Skeletal muscle satellite cell (primary cell): ENCODE measurements at regions not wholly inside any gene's neighbourhood (a gene's known extent, or its start where the extent isn't known, plus 50 kb on each side); places are given as distances from the start of the nearest gene placed in this dataset.

Experiments
- H3K27me3 ChIP-seq: 2 replicates; pipeline ENCODE4 v1.7.0; 2013; ENCODE audit warnings: low read length; ENCODE audit not compliant: control insufficient read depth, insufficient read depth
- H3K36me3 ChIP-seq: 2 replicates; pipeline ENCODE4 v1.7.0; 2013; ENCODE audit warnings: mild to moderate bottlenecking, control low read depth, low read length; ENCODE audit not compliant: insufficient read depth
- H3K4me1 ChIP-seq: 2 replicates; pipeline ENCODE4 v1.7.0; 2013; ENCODE audit warnings: low read length; ENCODE audit not compliant: control insufficient read depth, insufficient read depth
- H3K4me2 ChIP-seq: 2 replicates; pipeline ENCODE4 v1.7.0; 2013; ENCODE audit warnings: mild to moderate bottlenecking, low read length
- H3K4me3 ChIP-seq: 2 replicates; pipeline ENCODE4 v1.7.0; 2013; ENCODE audit warnings: low read length
- H3K9ac ChIP-seq: 2 replicates; pipeline ENCODE4 v1.7.0; 2013; ENCODE audit warnings: mild to moderate bottlenecking, low read depth, low read length, moderate library complexity
- H3K9me3 ChIP-seq: replicated peaks from 2 replicates; pipeline ENCODE4 v1.7.0; 2013; ENCODE audit warnings: mild to moderate bottlenecking, control low read depth, low read length

DNA sequence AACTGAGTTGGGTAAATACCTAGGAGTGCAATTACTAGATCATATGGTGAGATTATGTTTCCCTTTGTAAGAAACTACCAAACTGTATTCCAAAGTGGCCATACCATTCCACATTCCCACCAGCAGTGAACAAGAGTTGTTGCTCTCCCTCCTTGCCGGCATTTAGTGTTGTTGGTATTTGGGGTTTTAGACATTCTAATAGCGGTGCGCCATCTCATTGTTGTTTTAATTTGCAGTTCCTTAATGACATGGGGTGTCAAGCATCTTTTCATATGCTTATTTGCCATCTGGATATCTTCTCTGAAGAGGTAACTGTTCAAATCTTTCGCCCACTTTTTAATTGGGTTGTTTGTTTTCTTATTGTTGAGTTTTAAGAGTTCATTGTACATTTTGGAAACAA is 164.2 kb upstream of the LHX1 start:
- no peak overlapping the region for H3K9ac ChIP-seq
- H3K27me3 ChIP-seq = peaks cover 45% of the 10 kb centered on the region

DNA sequence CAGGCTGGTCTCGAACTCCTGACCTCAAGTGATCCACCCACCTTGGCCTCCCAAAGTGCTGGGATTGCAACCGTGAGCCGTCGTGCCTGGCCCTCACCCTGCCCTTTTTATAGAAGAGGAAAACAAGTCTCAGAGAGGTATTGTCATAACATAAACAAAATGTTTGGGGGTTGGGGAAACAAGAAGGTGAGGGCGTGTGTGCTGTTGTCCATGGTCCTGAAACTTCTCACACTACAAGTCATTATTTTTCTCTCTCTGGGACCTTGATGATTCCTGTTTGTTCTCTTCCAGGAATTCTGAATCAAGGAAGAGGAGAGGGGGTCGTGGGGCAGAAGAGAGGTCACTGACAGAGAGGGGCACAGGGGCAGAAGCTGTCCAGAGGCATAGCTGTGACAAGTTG is 160.2 kb upstream of the LHX1 start:
- no peaks in the 10 kb centered on the region for H3K4me1 ChIP-seq
- H3K36me3 ChIP-seq = no peaks in the 10 kb centered on the region
- no peaks in the 10 kb centered on the region for H3K9me3 ChIP-seq
- no peak overlapping the region for H3K4me3 ChIP-seq
- H3K4me2 ChIP-seq = no peak overlapping the region
- no peak overlapping the region for H3K9ac ChIP-seq
- peaks cover 22% of the 10 kb centered on the region for H3K27me3 ChIP-seq

More for the DNA sequence above, 164.2 kb upstream of the LHX1 start:
- no peaks in the 10 kb centered on the region for H3K4me1 ChIP-seq
- H3K4me3 ChIP-seq = no peak overlapping the region
- H3K9me3 ChIP-seq = no peaks in the 10 kb centered on the region
- H3K4me2 ChIP-seq = no peak overlapping the region
- H3K36me3 ChIP-seq = no peaks in the 10 kb centered on the region

DNA sequence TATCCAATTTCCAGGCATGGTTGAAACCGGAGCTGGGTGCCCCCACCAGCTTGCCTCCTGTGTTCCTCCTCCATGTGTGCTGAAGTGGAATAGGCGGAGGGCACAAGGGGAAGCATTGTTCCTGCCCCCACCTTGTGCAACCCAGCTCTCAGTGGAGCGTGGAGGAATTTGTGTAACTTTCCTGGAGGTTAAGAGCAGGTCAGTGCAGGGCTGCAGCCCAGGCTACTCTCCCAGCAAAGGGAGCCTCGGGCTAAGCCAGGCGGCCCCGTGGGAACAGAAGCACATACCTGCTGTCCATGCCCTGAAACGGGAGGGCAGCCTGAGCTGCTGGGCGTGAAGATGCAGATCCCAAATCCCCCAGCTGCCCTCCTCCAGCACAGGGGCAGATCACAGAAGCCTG is 158.8 kb upstream of the LHX1 start:
- no peaks in the 10 kb centered on the region for H3K36me3 ChIP-seq
- H3K27me3 ChIP-seq = peaks cover 12% of the 10 kb centered on the region
- H3K4me1 ChIP-seq = no peaks in the 10 kb centered on the region

DNA sequence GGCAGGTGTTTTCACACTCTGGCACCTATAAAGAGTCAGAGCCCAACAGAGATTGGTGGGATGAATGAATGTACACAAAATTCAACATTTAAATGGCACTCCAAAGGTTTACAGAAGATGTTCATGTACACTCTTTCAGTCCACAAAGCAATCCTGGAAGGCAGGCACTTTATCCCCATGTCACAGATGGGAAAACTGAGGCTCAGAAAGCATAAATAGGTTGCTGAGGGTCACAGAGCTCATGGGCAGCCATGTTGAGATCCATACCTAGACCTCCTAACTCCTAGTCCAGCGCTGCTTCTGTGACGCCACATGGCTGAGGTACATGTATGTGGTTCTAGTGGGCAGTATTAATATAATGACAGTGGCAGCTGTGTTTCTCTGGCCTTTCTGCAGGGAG is 157.7 kb upstream of the LHX1 start:
- Histone ChIP-seq H3K4me2 (no peak overlapping the region), H3K36me3 (no peaks in the 10 kb centered on the region), H3K9ac (no peak overlapping the region), H3K4me3 (no peak overlapping the region), H3K27me3 (peaks cover 6% of the 10 kb centered on the region), H3K4me1 (no peaks in the 10 kb centered on the region), H3K9me3 (no peaks in the 10 kb centered on the region)

More for the DNA sequence above, 158.8 kb upstream of the LHX1 start:
- Histone ChIP-seq H3K9ac (no peak overlapping the region), H3K9me3 (no peaks in the 10 kb centered on the region), H3K4me2 (no peak overlapping the region), H3K4me3 (no peak overlapping the region)

- Histone ChIP-seq H3K9ac (no peak overlapping the region), H3K4me2 (no peak overlapping the region), H3K27me3 (peaks cover 8% of the 10 kb centered on the region), H3K36me3 (no peaks in the 10 kb centered on the region), H3K4me1 (no peaks in the 10 kb centered on the region), H3K9me3 (no peaks in the 10 kb centered on the region), H3K4me3 (no peak overlapping the region)
Measured at GRCh38 chr17:36784633-36785032, 152.6 kb upstream of the LHX1 start.

DNA sequence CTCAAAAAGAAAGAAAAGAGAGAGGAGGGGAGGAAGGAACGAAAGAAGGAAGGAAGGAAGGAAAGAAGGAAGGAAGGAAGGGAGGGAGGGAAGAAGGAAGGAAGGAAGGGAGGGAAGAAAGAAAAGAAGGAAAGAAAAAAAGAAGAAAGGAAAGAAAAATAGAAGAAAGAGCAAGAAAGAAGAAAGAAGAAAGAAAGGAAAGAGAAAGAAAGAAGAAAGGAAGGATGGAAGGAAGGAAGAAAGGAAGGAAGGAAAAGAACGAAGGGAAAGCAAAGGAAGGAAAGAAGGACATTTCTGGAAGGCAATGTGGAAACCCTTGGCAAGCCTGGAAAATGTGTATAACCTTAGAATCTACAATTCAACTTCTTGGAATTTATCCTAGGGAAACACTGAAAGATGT is 150.4 kb upstream of the LHX1 start:
- no peak overlapping the region for H3K4me3 ChIP-seq
- peaks cover 24% of the 10 kb centered on the region for H3K27me3 ChIP-seq
- no peak overlapping the region for H3K4me2 ChIP-seq
- H3K36me3 ChIP-seq = no peaks in the 10 kb centered on the region
- H3K9ac ChIP-seq = no peak overlapping the region
- no peaks in the 10 kb centered on the region for H3K4me1 ChIP-seq
- H3K9me3 ChIP-seq = no peaks in the 10 kb centered on the region

DNA sequence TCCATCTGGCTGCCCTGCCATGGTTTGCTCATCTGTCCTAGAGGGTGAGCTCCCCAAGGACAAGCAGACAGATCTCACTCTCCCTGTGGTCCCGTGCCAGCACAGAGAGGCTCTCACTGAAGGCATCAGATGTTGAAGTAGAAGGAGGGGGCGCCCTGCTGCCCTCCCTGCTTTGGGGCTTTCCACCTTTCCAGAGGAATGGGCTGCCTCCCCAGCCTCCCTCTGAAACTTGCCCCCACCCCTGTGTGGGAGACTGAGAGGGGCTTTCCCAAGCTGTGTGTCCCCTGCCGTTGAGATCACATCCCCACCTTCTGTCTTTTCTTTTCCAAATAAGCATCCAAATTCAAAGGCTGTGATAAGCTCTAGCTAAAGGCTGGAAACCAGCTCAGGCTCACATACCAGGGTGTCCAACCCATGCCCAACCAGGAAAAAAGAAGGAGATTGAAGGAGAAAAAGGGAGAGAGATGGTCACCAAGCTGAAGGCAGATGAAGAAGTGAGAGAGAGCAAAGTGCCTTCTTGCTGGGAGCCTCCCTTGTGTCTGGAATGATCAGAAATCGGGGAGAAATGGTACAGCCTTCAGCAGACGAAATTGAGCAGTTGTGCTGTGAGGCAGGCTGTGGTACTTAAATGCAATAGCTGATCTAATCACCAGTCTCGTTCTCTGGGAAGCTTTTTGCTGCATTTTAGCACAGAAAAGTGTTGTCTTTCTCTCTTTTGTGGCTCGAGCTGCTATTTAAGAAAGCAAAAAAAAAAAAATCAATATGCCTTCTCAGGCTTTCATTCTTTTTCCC is 145.9 kb upstream of the LHX1 start:
- Histone ChIP-seq H3K4me3 (no peak overlapping the region), H3K4me2 (no peak overlapping the region), H3K27me3 (peaks cover 35% of the 10 kb centered on the region), H3K9me3 (no peaks in the 10 kb centered on the region), H3K4me1 (no peaks in the 10 kb centered on the region), H3K9ac (no peak overlapping the region), H3K36me3 (no peaks in the 10 kb centered on the region)

DNA sequence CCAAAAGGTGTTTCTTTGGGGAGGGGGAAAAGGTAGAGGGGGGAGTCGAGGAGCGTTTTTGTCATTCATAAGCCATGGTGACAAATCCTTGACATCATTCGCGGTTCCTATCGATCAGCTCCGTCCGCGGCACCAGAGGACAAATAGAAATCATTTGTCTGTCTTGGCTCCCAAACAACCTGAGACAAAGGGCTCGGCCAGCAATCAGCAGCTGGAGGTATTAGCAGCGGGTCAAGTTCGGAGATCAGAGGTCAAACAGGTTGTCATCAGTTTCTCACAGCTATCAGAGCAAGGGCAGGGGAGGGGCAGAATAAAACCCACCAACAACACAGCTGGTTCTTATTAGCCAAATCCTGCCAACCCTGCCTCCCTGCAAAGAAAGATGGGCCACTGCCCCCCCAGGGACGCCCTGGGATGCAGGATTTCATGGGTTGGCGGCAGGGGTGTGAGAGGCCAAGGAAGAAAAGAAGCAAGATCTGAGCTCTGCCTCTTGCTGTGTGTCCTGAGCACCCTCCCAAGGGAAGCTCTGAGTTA is 145.3 kb upstream of the LHX1 start:
- no peak overlapping the region for H3K4me2 ChIP-seq
- H3K36me3 ChIP-seq = no peaks in the 10 kb centered on the region
- no peaks in the 10 kb centered on the region for H3K4me1 ChIP-seq
- H3K4me3 ChIP-seq = no peak overlapping the region
- H3K27me3 ChIP-seq = peaks cover 35% of the 10 kb centered on the region
- H3K9ac ChIP-seq = no peak overlapping the region
- H3K9me3 ChIP-seq = no peaks in the 10 kb centered on the region

DNA sequence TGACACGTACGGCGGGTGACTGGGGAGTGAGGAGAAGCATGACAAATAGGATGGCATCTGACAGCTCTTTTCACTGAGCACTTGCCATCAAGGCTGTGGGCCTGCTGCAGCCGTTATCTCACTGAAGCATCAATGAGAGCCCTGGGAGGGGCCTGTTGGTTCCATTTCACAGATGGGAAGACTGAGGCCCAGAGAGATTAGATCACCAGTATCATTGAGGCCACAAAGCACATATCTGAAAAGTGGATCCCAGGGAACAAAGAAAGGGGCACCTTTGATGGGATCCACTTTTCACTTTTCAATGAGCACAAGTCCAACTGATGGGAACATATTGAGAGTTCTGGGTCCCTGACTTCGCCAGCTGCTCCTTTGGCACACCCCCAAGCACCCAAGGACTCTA is 144.4 kb upstream of the LHX1 start:
- H3K36me3 ChIP-seq = no peaks in the 10 kb centered on the region
- H3K27me3 ChIP-seq = peaks cover 40% of the 10 kb centered on the region
- H3K9me3 ChIP-seq = no peaks in the 10 kb centered on the region
- no peak overlapping the region for H3K4me2 ChIP-seq
- H3K9ac ChIP-seq = no peak overlapping the region
- H3K4me1 ChIP-seq = no peaks in the 10 kb centered on the region
- no peak overlapping the region for H3K4me3 ChIP-seq

GRCh38 chr17:36793976-36794375 is 143.3 kb upstream of the LHX1 start:
- Histone ChIP-seq H3K27me3 (peaks cover 35% of the 10 kb centered on the region), H3K9me3 (no peaks in the 10 kb centered on the region), H3K36me3 (no peaks in the 10 kb centered on the region), H3K9ac (no peak overlapping the region), H3K4me1 (no peaks in the 10 kb centered on the region), H3K4me3 (no peak overlapping the region), H3K4me2 (no peak overlapping the region)

GRCh38 chr17:36807496-36808179 is 129.6 kb upstream of the LHX1 start:
- Histone ChIP-seq H3K27me3 (peaks cover 61% of the 10 kb centered on the region), H3K4me3 (no peak overlapping the region), H3K4me1 (no peaks in the 10 kb centered on the region), H3K9me3 (no peaks in the 10 kb centered on the region), H3K4me2 (no peak overlapping the region), H3K36me3 (no peaks in the 10 kb centered on the region), H3K9ac (no peak overlapping the region)
